ENCODE measurements at regions not wholly inside any gene's neighbourhood (a gene's known extent, or its start where the extent isn't known, plus 50 kb on each side); places are given as distances from the start of the nearest gene placed in this dataset.

GRCh38 chr1:201622824-201623223, 83.9 kb downstream of the NAV1 start:
- WGBS, 4 donors = 87 to 95% (median 92%) methylated on average over 15 of the region's 15 CpGs
- ATAC-seq (no peak), DNase-seq (no peak)
- H3K27me3 ChIP-seq = no peaks in the 10 kb centered on the region
- no peak for TF ChIP-seq CTCF (IDR thresholded peaks at IDR 0.05)
- TF ChIP-seq POLR2A (IDR thresholded peaks at IDR 0.05) = no peak
- no peak overlapping the region for H3K4me3 ChIP-seq
- intact Hi-C loops (cut with DNase I) = no loop called here
- H3K9me3 ChIP-seq = no peaks in the 10 kb centered on the region
- peaks cover 0 to 25% (median 2%) of the 10 kb centered on the region in 12 donors for H3K4me1 ChIP-seq
- no peak overlapping the region for H3K27ac ChIP-seq
- peaks cover 0 to 14% (median 0%) of the 10 kb centered on the region in 9 donors for H3K36me3 ChIP-seq

GRCh38 chr1:201624741-201625225, 85.9 kb downstream of the NAV1 start:
- Histone ChIP-seq H3K27me3 (no peaks in the 10 kb centered on the region), H3K4me1 (peaks cover 0 to 40% (median 21%) of the 10 kb centered on the region in 12 donors), H3K9me3 (no peaks in the 10 kb centered on the region), H3K27ac (no peak overlapping the region), H3K4me3 (no peak overlapping the region), H3K36me3 (peaks cover 0 to 24% (median 0%) of the 10 kb centered on the region in 9 donors)
- DNase-seq (no peak), ATAC-seq (no peak)
- intact Hi-C loops (cut with DNase I) = loop anchor here in 1 of 10 donors (5.0 kb wide), 1 partner anchor 52 kb away; no protein-coding TSS in a partner anchor
- no peak for TF ChIP-seq CTCF (IDR thresholded peaks at IDR 0.05)
- no peak for TF ChIP-seq POLR2A (IDR thresholded peaks at IDR 0.05)
- 85 to 94% (median 86%) methylated on average over 4 of the region's 4 CpGs for WGBS, 4 donors

- TF ChIP-seq POLR2A (IDR thresholded peaks at IDR 0.05) = no peak
- no peak for TF ChIP-seq CTCF (IDR thresholded peaks at IDR 0.05)
- intact Hi-C loops (cut with DNase I) = loop anchor here in 1 of 10 donors (5.0 kb wide), 1 partner anchor 53 kb away; no protein-coding TSS in a partner anchor
- Histone ChIP-seq H3K4me3 (no peak overlapping the region), H3K9me3 (no peaks in the 10 kb centered on the region), H3K36me3 (peaks cover 0 to 27% (median 0%) of the 10 kb centered on the region in 9 donors), H3K27me3 (no peaks in the 10 kb centered on the region), H3K4me1 (peaks cover 0 to 45% (median 27%) of the 10 kb centered on the region in 12 donors), H3K27ac (peak overlapping the region in 1 of 12 donors; percentile 24)
- no peak for DNase-seq
- 64 to 83% (median 75%) methylated on average over 3 of the region's 3 CpGs for WGBS, 4 donors
- ATAC-seq = peak in 2 of 4 donors; percentile 29 to 53
Observed at GRCh38 chr1:201625226-201625761, 86.4 kb downstream of the NAV1 start.

- intact Hi-C loops (cut with DNase I) = loop anchor here in 1 of 10 donors (5.0 kb wide), 1 partner anchor 54 kb away; no protein-coding TSS in a partner anchor
- Histone ChIP-seq H3K9me3 (no peaks in the 10 kb centered on the region), H3K36me3 (peaks cover 0 to 27% (median 0%) of the 10 kb centered on the region in 9 donors), H3K4me1 (peaks cover 2 to 51% (median 31%) of the 10 kb centered on the region in 12 donors), H3K27ac (no peak overlapping the region), H3K27me3 (no peaks in the 10 kb centered on the region), H3K4me3 (no peak overlapping the region)
- ATAC-seq (no peak), DNase-seq (no peak)
- TF ChIP-seq POLR2A (IDR thresholded peaks at IDR 0.05) (no peak), CTCF (IDR thresholded peaks at IDR 0.05) (no peak)
- WGBS, 4 donors = 89 to 99% (median 97%) methylated on average over 3 of the region's 3 CpGs
Observed at GRCh38 chr1:201625851-201626251, 86.9 kb downstream of the NAV1 start.
